Transverse colon (tissue), 4 donors: ENCODE measurements at regions not wholly inside any gene's neighbourhood (a gene's known extent, or its start where the extent isn't known, plus 50 kb on each side); places are given as distances from the start of the nearest gene placed in this dataset.

ENCODE experiments used
- DNase-seq: peaks from one replicate; pipeline ENCODE4 v3.0.0-alpha.2; 2019
- H3K27ac ChIP-seq, 4 donors: fragments of 200-600 bp; sonication (generic); 2 replicates each; pipeline ENCODE4 v1.5.1; 2016 to 2018; ENCODE audit warnings: inconsistent platforms in 4 of 4
- H3K27me3 ChIP-seq: fragments of 200-600 bp; sonication (generic); 2 replicates; pipeline ENCODE4 v1.5.1; 2017; ENCODE audit warnings: inconsistent platforms
- H3K36me3 ChIP-seq, 4 donors: fragments of 200-600 bp; sonication (generic); 2 replicates each; pipeline ENCODE4 v1.5.1; 2017 to 2019; ENCODE audit warnings: inconsistent platforms in 4 of 4
- H3K4me1 ChIP-seq, 4 donors: fragments of 200-600 bp; sonication (generic); 2 replicates each; pipeline ENCODE4 v1.5.1; 2017 to 2020; ENCODE audit warnings: inconsistent platforms in 4 of 4
- H3K4me3 ChIP-seq, 4 donors: fragments of 200-600 bp; sonication (generic); 1 replicate in 1 of 4; 2 replicates in 3 of 4; pipeline versions ENCODE4 v1.5.1 to v1.6.1; 2017 to 2019; ENCODE audit warnings: inconsistent platforms in 4 of 4
- H3K9me3 ChIP-seq, 2 donors: fragments of 200-600 bp; sonication (generic); 2 replicates each; pipeline ENCODE4 v1.5.1; 2017 to 2019; ENCODE audit warnings: inconsistent platforms in 2 of 2
- CTCF ChIP-seq, 5 experiments: fragments of 200-600 bp in 3 of 5; fragments of 450-650 bp in 2 of 5; sonication (generic) in 3 of 5; IDR thresholded peaks; 1 replicate in 2 of 5; 2 replicates in 3 of 5; pipeline ENCODE4 v1.5.1; 2016 to 2017; ENCODE audit warnings: antibody characterized with exemption in 5 of 5, inconsistent platforms in 3 of 5, mild to moderate bottlenecking in 2 of 5, moderate library complexity in 1 of 5
- EP300 ChIP-seq: sonication (generic); formaldehyde crosslinking; IDR thresholded peaks from one replicate; pipeline ENCODE4 v1.6.1; 2017; ENCODE audit warnings: antibody characterized with exemption, low read depth
- POLR2A ChIP-seq: fragments of 450-650 bp; IDR thresholded peaks from one replicate; pipeline ENCODE4 v1.6.1; 2016; ENCODE audit warnings: antibody characterized with exemption, mild to moderate bottlenecking, moderate library complexity
- POLR2AphosphoS5 ChIP-seq, 3 donors: sonication (generic); formaldehyde crosslinking; IDR thresholded peaks; one replicate each; pipeline ENCODE4 v1.6.1; 2016; ENCODE audit warnings: antibody characterized with exemption in 3 of 3
- WGBS, 2 donors: methylation state at CpG; one replicate each; pipeline ENCODE4 v1.1.5; 2018; ENCODE audit warnings: low coverage in 1 of 2; 5-methylcytosine and 5-hydroxymethylcytosine counted together
- in situ Hi-C, 4 donors: fragments of 200-750 bp; cut with MboI; loops; one replicate each; pipeline versions ENCODE4 v1.15.0 to v1.15.1; 2017; ENCODE audit warnings: low sequenced_read_pairs in 3 of 4, low pct_ligation_motif_present in 1 of 4, low pct_unique_long_range_greater_than_20kb in 1 of 4
- intact Hi-C: fragments of 100-400 bp; cut with DNase I; formaldehyde crosslinking; loops from one replicate; pipeline ENCODE4 v1.15.1; 2023; ENCODE audit warnings: low total_unique reads

- TF ChIP-seq POLR2A (no peak), EP300 (no peak), CTCF (IDR thresholded peaks at IDR 0.05) (no peak), POLR2AphosphoS5 (IDR thresholded peaks at IDR 0.05) (no peak)
- Histone ChIP-seq H3K27me3 (no peaks in the 10 kb centered on the region), H3K4me1 (no peaks in the 10 kb centered on the region), H3K27ac (no peak overlapping the region), H3K4me3 (no peak overlapping the region), H3K9me3 (no peaks in the 10 kb centered on the region), H3K36me3 (no peaks in the 10 kb centered on the region)
- DNase-seq, result no peak
- WGBS, 2 donors, result 78 to 100% methylated on average over 2 to 3 of the region's 3 CpGs
- in situ Hi-C loops (no loop called here), intact Hi-C loops (no loop called here)
These were observed 69.7 kb downstream of the LRATD1 start for GRCh38 chr2:14702258-14702657.

GRCh38 chr2:14706201-14706600 is 73.7 kb downstream of the LRATD1 start:
- intact Hi-C loops (no loop called here), in situ Hi-C loops (no loop called here)
- Histone ChIP-seq H3K4me3 (no peak overlapping the region), H3K9me3 (no peaks in the 10 kb centered on the region), H3K4me1 (no peaks in the 10 kb centered on the region), H3K36me3 (no peaks in the 10 kb centered on the region), H3K27me3 (no peaks in the 10 kb centered on the region), H3K27ac (no peak overlapping the region)
- no peak for DNase-seq
- 97 to 100% methylated on average over 1 of the region's 1 CpG for WGBS, 2 donors
- TF ChIP-seq POLR2A (no peak), EP300 (no peak), CTCF (IDR thresholded peaks at IDR 0.05) (no peak)

- Histone ChIP-seq H3K27me3 (no peaks in the 10 kb centered on the region), H3K9me3 (no peaks in the 10 kb centered on the region), H3K4me1 (no peaks in the 10 kb centered on the region), H3K4me3 (no peak overlapping the region), H3K36me3 (no peaks in the 10 kb centered on the region), H3K27ac (no peak overlapping the region)
- TF ChIP-seq POLR2AphosphoS5 (IDR thresholded peaks at IDR 0.05), result no peak
- no peak for TF ChIP-seq EP300
- no peak for TF ChIP-seq POLR2A
- no peak for TF ChIP-seq CTCF (IDR thresholded peaks at IDR 0.05)
- in situ Hi-C loops (no loop called here), intact Hi-C loops (no loop called here)
- DNase-seq, result no peak
- 59 to 69% methylated on average over 5 of the region's 5 CpGs for WGBS, 2 donors
These were observed 79.6 kb downstream of the LRATD1 start for GRCh38 chr2:14712111-14712510.

GRCh38 chr2:14713248-14713647 is 80.7 kb downstream of the LRATD1 start:
- TF ChIP-seq CTCF (IDR thresholded peaks at IDR 0.05), result no peak
- H3K27ac ChIP-seq, result no peak overlapping the region
- no peak overlapping the region for H3K4me3 ChIP-seq
- in situ Hi-C loops, result no loop called here
- intact Hi-C loops, result no loop called here
- H3K27me3 ChIP-seq, result no peaks in the 10 kb centered on the region
- no peak for DNase-seq
- no peaks in the 10 kb centered on the region for H3K4me1 ChIP-seq
- no peaks in the 10 kb centered on the region for H3K36me3 ChIP-seq
- no peaks in the 10 kb centered on the region for H3K9me3 ChIP-seq
- WGBS, 2 donors, result 84% methylated on average over 4 to 5 of the region's 5 CpGs
